HL-60 (cell line): ENCODE measurements at regions not wholly inside any gene's neighbourhood (a gene's known extent, or its start where the extent isn't known, plus 50 kb on each side); places are given as distances from the start of the nearest gene placed in this dataset.
A peak's percentile ranks its signal among the peaks of the same experiment; 100 is the strongest.

Experiments
- DNase-seq, 2 experiments: peaks; one replicate each; pipeline ENCODE4 v3.0.0-alpha.2; 2010 to 2020; ENCODE audit warnings: low read depth in 1 of 2, low spot score in 1 of 2
- H3K27ac ChIP-seq: fragments of 250-450 bp; sonication (Bioruptor Pico); replicated peaks from 2 replicates; pipeline ENCODE4 v1.5.1; 2020; ENCODE audit warnings: mild to moderate bottlenecking, moderate library complexity
- H3K27me3 ChIP-seq: fragments of 250-450 bp; sonication (Bioruptor Pico); 2 replicates; pipeline ENCODE4 v1.5.1; 2021; ENCODE audit warnings: mild to moderate bottlenecking, moderate library complexity; ENCODE audit not compliant: insufficient read depth, poor library complexity, severe bottlenecking
- H3K4me3 ChIP-seq: replicated peaks from 2 replicates; pipeline ENCODE4 v1.5.1; 2011; ENCODE audit warnings: mild to moderate bottlenecking, control low read depth, low read length; ENCODE audit not compliant: insufficient read depth
- CTCF ChIP-seq: IDR thresholded peaks from one replicate; pipeline ENCODE4 v1.5.1; 2011; ENCODE audit warnings: low read length, control low read depth, inconsistent platforms; ENCODE audit not compliant: insufficient read depth
- GABPA ChIP-seq: IDR thresholded peaks from 2 replicates; pipeline ENCODE4 v1.6.1; 2012; ENCODE audit warnings: low read depth
- POLR2AphosphoS5 ChIP-seq: IDR thresholded peaks from 2 replicates; pipeline ENCODE4 v1.6.1; 2012; ENCODE audit warnings: low read depth
- REST ChIP-seq: IDR thresholded peaks from 2 replicates; pipeline ENCODE4 v1.6.1; 2012; ENCODE audit warnings: low read depth; ENCODE audit not compliant: insufficient replicate concordance
- SPI1 ChIP-seq: IDR thresholded peaks from 2 replicates; pipeline ENCODE4 v1.6.1; 2012; ENCODE audit warnings: low read depth, mild to moderate bottlenecking, borderline replicate concordance

GRCh38 chr5:1672396-1672795 is 127.2 kb downstream of the MRPL36 start:
- TF ChIP-seq GABPA (no peak), SPI1 (no peak), CTCF (no peak), POLR2AphosphoS5 (no peak), REST (no peak)
- Histone ChIP-seq H3K4me3 (no peak overlapping the region), H3K27ac (no peak overlapping the region), H3K27me3 (peaks cover 20% of the 10 kb centered on the region)
- DNase-seq = no peak

- no peak for TF ChIP-seq REST
- TF ChIP-seq SPI1 = no peak
- TF ChIP-seq CTCF = no peak
- DNase-seq = no peak
- Histone ChIP-seq H3K4me3 (no peak overlapping the region), H3K27ac (no peak overlapping the region), H3K27me3 (peaks cover 26% of the 10 kb centered on the region)
Observed at GRCh38 chr5:1671351-1671750, 128.3 kb downstream of the MRPL36 start.

GRCh38 chr5:1670351-1670750 is 129.3 kb downstream of the MRPL36 start:
- H3K4me3 ChIP-seq = no peak overlapping the region
- TF ChIP-seq SPI1 = no peak
- no peak for TF ChIP-seq CTCF
- no peak for TF ChIP-seq REST
- TF ChIP-seq POLR2AphosphoS5 = no peak
- no peak for TF ChIP-seq GABPA
- peak in 1 of 2 experiments; percentile 31 for DNase-seq
- H3K27me3 ChIP-seq = peaks cover 28% of the 10 kb centered on the region
- no peak overlapping the region for H3K27ac ChIP-seq
